Left lung (tissue), 4 donors: ENCODE measurements at regions not wholly inside any gene's neighbourhood (a gene's known extent, or its start where the extent isn't known, plus 50 kb on each side); places are given as distances from the start of the nearest gene placed in this dataset.

Experiments used
- ATAC-seq: fragments of 200-7000 bp; cut with Tn5 transposase; one replicate; pipeline ENCODE4 v1.9.1; 2020; ENCODE audit warnings: moderate library complexity
- DNase-seq, 4 donors: peaks; one replicate each; pipeline ENCODE4 v3.0.0-alpha.2; 2013 to 2020
- H3K27ac ChIP-seq, 2 donors: fragments of 200-600 bp; sonication (generic) in 1 of 2; one replicate each; pipeline versions ENCODE4 v1.5.0 to v1.8.0; 2020 to 2021
- H3K27me3 ChIP-seq, 2 donors: fragments of 200-600 bp; sonication (generic) in 1 of 2; one replicate each; pipeline versions ENCODE4 v1.5.0 to v1.8.0; 2020 to 2021
- H3K36me3 ChIP-seq, 2 donors: fragments of 200-600 bp; sonication (generic) in 1 of 2; one replicate each; pipeline versions ENCODE4 v1.5.0 to v1.8.0; 2020 to 2021
- H3K4me1 ChIP-seq, 2 donors: fragments of 200-600 bp; one replicate each; pipeline ENCODE4 v1.8.0; 2021
- H3K4me3 ChIP-seq, 2 donors: fragments of 200-600 bp; sonication (generic) in 1 of 2; one replicate each; pipeline versions ENCODE4 v1.5.0 to v1.8.0; 2020 to 2021; ENCODE audit warnings: mild to moderate bottlenecking in 1 of 2
- H3K9me3 ChIP-seq, 2 donors: fragments of 200-600 bp; sonication (generic) in 1 of 2; one replicate each; pipeline versions ENCODE4 v1.5.0 to v1.8.0; 2020 to 2021
- intact Hi-C, 2 donors: fragments of 100-400 bp; cut with DNase I; formaldehyde crosslinking; loops; one replicate each; pipeline versions ENCODE4 v1.11.2 to v1.14.2; 2022
- TF ChIP-seq, protein P1 (sequence below), 2 donors: fragments of 200-600 bp; sonication (generic) in 1 of 2; IDR thresholded peaks; one replicate each; pipeline versions ENCODE4 v1.5.0 to v1.8.0; 2021; ENCODE audit warnings: antibody characterized with exemption in 2 of 2
- donor health status: DM: no; HTN: yes; CAD: no.
- donor health status: DM: no; HTN: no; CAD: no.

DNA sequence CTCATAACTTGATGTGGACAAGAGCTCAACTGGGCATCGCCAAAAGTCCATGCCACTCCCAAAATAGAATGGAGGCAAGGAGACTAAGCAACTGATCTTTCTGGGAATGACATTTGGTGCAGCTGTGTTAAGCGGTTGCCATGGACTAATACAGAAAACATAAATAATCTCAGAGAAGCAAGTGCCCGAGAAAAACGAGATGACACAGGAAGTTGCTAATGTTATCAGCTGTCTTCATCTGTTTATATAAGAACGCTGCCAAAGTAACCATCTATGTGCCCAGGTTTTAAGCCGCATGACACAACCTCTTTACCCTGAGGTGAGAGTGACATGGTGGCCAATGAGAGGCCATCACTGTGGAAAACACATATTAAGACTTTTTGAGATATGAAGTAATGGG, 54.9 kb upstream of the SACS start:
- Histone ChIP-seq H3K4me1 (no peaks in the 10 kb centered on the region), H3K36me3 (no peaks in the 10 kb centered on the region), H3K27ac (no peak overlapping the region), H3K9me3 (no peaks in the 10 kb centered on the region), H3K4me3 (no peak overlapping the region), H3K27me3 (no peaks in the 10 kb centered on the region)
- ATAC-seq (no peak), DNase-seq (peak in 1 of 4 donors; percentile 44)
- intact Hi-C loops = no loop called here
- TF ChIP-seq, protein P1, sequence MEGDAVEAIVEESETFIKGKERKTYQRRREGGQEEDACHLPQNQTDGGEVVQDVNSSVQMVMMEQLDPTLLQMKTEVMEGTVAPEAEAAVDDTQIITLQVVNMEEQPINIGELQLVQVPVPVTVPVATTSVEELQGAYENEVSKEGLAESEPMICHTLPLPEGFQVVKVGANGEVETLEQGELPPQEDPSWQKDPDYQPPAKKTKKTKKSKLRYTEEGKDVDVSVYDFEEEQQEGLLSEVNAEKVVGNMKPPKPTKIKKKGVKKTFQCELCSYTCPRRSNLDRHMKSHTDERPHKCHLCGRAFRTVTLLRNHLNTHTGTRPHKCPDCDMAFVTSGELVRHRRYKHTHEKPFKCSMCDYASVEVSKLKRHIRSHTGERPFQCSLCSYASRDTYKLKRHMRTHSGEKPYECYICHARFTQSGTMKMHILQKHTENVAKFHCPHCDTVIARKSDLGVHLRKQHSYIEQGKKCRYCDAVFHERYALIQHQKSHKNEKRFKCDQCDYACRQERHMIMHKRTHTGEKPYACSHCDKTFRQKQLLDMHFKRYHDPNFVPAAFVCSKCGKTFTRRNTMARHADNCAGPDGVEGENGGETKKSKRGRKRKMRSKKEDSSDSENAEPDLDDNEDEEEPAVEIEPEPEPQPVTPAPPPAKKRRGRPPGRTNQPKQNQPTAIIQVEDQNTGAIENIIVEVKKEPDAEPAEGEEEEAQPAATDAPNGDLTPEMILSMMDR (IDR thresholded peaks at IDR 0.05) = no peak

DNA sequence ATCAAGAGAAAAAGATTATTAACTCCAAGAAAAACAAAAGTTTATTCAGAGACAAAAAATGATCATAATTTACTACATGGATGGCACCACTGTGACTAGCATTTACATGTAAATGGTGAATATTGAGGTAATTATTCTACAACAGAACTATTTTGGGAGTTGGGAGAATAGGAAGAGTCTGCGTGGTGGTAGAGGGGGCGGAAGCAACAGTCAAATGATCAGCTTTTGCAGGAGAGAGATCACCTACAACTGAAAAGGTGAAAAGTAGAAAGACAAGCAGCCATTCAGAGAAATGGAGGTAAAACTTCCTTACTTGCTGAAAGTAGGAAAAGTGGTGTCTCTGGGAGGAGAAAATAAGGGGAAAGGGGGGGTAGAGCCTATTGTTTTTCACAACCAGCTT, 62.8 kb upstream of the SACS start:
- no peaks in the 10 kb centered on the region for H3K9me3 ChIP-seq
- TF ChIP-seq, protein P1 (IDR thresholded peaks at IDR 0.05) = no peak
- no peaks in the 10 kb centered on the region for H3K36me3 ChIP-seq
- H3K27ac ChIP-seq = no peak overlapping the region
- no peak for ATAC-seq
- H3K27me3 ChIP-seq = no peaks in the 10 kb centered on the region
- no peak overlapping the region for H3K4me3 ChIP-seq
- intact Hi-C loops = no loop called here
- no peak for DNase-seq
- H3K4me1 ChIP-seq = no peaks in the 10 kb centered on the region

DNA sequence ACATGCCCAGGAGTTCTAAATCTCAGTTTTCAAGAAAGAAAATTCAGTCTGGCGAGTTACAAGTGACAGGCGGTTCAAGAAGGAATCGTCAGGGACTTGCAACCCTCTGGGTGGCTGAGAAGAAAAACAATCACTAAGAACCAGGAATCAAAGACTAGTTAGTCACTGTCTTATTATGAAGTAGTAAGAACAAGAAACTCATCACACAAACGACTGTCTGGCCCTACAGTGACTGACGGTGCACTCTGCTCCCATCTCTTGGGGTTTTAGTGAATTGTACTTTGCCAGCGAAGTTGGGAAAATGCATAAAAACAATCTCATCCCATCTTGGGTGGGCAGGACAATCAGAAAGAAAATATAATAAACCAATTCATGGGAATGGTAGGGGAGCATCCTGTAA, 63.7 kb upstream of the SACS start:
- Histone ChIP-seq H3K4me1 (no peaks in the 10 kb centered on the region), H3K27ac (no peak overlapping the region), H3K27me3 (no peaks in the 10 kb centered on the region), H3K4me3 (no peak overlapping the region), H3K36me3 (no peaks in the 10 kb centered on the region), H3K9me3 (no peaks in the 10 kb centered on the region)
- intact Hi-C loops = no loop called here
- TF ChIP-seq, protein P1 (IDR thresholded peaks at IDR 0.05) = no peak
- ATAC-seq (no peak), DNase-seq (no peak)

DNA sequence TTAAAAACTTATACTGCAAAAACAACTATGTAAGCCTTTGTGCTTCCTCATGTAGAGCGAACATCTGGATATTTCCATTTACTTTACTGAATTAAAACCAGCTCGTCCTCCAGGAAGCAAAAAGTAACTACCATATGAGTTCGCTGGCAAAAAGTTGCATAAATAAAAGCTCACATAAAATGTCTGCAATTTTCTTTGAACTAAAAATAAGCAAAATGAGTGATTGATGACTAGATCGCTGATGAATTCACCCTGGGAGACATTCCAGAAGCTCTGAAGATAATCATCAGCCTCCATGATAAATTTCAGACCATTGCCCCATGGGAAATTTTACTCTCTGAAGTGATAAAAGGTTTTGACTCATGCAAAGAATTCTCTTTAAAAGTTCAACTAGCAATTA, 67.3 kb upstream of the SACS start:
- DNase-seq = peak in 1 of 4 donors; percentile 35
- Histone ChIP-seq H3K4me3 (no peak overlapping the region), H3K9me3 (no peaks in the 10 kb centered on the region), H3K4me1 (no peaks in the 10 kb centered on the region), H3K27me3 (no peaks in the 10 kb centered on the region), H3K27ac (no peak overlapping the region), H3K36me3 (no peaks in the 10 kb centered on the region)
- intact Hi-C loops = no loop called here
- no peak for ATAC-seq
- TF ChIP-seq, protein P1 (IDR thresholded peaks at IDR 0.05) = no peak

DNA sequence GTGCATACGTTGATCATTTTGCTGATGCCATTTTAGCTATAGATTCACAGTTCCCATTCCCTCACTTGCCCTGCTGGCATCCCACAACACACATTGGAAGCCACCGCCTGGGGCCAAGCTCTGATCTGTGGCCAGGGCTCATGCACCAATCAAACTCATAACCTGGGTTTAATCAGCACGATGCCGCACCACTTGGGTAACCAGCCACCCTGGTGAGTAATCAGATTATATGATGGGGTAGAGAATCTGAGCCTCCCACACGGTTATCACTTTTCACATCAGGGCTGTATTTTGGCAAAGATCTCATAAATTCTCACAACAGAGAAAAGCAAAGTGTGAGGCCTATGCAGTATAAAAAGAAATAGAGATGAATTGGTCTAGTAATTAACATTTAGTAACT, 66.0 kb upstream of the TNFRSF19 start:
- ATAC-seq (no peak), DNase-seq (no peak)
- Histone ChIP-seq H3K27ac (no peak overlapping the region), H3K9me3 (no peaks in the 10 kb centered on the region), H3K4me3 (no peak overlapping the region), H3K36me3 (no peaks in the 10 kb centered on the region), H3K27me3 (no peaks in the 10 kb centered on the region), H3K4me1 (no peaks in the 10 kb centered on the region)
- TF ChIP-seq, protein P1 (IDR thresholded peaks at IDR 0.05) = no peak
- intact Hi-C loops = no loop called here
